ENCODE measurements at regions not wholly inside any gene's neighbourhood (a gene's known extent, or its start where the extent isn't known, plus 50 kb on each side); places are given as distances from the start of the nearest gene placed in this dataset.
"Not testable (repeated sequence)": the region's sequence is repeated elsewhere in the genome, so short reads cannot be mapped to it uniquely, and the experiment has no call there.

GRCh38 chr9:134562146-134562849 lies 79.3 kb upstream of the COL5A1 start:
- DNase-seq, result no peak

- no peak for DNase-seq
Measured at GRCh38 chr9:134563397-134563796, 78.2 kb upstream of the COL5A1 start.

- no peak for DNase-seq
Measured at GRCh38 chr9:134564431-134565170, 77.0 kb upstream of the COL5A1 start.

GRCh38 chr9:134565316-134565915 lies 76.2 kb upstream of the COL5A1 start:
- DNase-seq, result no peak

GRCh38 chr9:134566196-134566847 lies 75.3 kb upstream of the COL5A1 start:
- no peak for DNase-seq

- no peak for DNase-seq
Measured at GRCh38 chr9:134566936-134567335, 74.7 kb upstream of the COL5A1 start.

- DNase-seq, result no peak
Measured at GRCh38 chr9:134568116-134568515, 73.5 kb upstream of the COL5A1 start.

- no peak for DNase-seq
Measured at GRCh38 chr9:134568811-134569210, 72.8 kb upstream of the COL5A1 start.

- no peak for DNase-seq
Measured at GRCh38 chr9:134569626-134570025, 72.0 kb upstream of the COL5A1 start.

- no peak for DNase-seq
Measured at GRCh38 chr9:134570151-134570621, 71.4 kb upstream of the COL5A1 start.

GRCh38 chr9:134570711-134571325 lies 70.8 kb upstream of the COL5A1 start:
- DNase-seq, result no peak

GRCh38 chr9:134571326-134571931 lies 70.2 kb upstream of the COL5A1 start:
- no peak for DNase-seq

- DNase-seq, result no peak
Measured at GRCh38 chr9:134571946-134572917, 69.4 kb upstream of the COL5A1 start.

- DNase-seq, result not testable (repeated sequence)
Measured at GRCh38 chr9:134574686-134575085, 66.9 kb upstream of the COL5A1 start.

GRCh38 chr9:134575103-134575900 lies 66.3 kb upstream of the COL5A1 start:
- DNase-seq, result no peak

- DNase-seq, result no peak
Measured at GRCh38 chr9:134575901-134576176, 65.8 kb upstream of the COL5A1 start.

GRCh38 chr9:134585021-134585561 lies 56.5 kb upstream of the COL5A1 start:
- no peak for DNase-seq

- DNase-seq, result no peak
Measured at GRCh38 chr9:134585746-134586706, 55.6 kb upstream of the COL5A1 start.

GRCh38 chr9:134589748-134590147 lies 51.9 kb upstream of the COL5A1 start:
- no peak for DNase-seq

Measured in KG1 (cell line).